ENCODE measurements at regions not wholly inside any gene's neighbourhood (a gene's known extent, or its start where the extent isn't known, plus 50 kb on each side); places are given as distances from the start of the nearest gene placed in this dataset.

DNA sequence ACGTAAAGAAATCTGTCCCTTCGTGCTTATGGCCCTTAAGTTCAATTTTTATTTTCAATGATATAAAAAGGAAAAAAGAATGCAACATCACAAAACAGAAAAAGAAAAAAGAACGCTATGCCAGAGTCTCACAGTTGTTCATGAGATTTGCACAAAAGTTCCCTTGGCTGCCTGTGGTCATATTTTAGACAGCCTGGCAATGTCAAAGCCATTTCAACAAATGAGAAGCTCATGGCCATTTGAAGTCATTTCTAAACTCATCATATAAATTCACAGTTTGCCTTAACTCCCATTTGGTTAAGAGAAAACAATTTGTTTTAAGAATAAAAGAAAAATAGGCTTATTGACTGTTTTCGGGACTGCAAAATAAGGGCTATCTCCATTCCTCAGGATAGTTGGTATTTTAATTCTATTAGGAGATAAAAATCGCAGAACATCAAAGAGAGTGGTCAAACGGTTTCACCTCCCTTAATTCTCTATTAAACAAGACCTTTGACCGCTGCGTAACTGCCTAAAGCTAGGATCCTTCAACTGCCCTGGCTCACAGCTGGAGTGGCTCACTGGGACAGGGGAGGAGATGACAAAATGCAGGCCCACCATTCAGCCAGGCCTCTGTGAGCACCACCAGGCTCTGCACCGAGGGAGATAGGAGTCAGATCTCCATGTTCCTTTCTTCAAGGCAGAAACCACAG, 119.2 kb upstream of the DAAM1 start:
- no peak for DNase-seq
- no peaks in the 10 kb centered on the region for H3K4me1 ChIP-seq (ENCODE audit: low read depth)
- H3K36me3 ChIP-seq (ENCODE audit: low read depth), result no peaks in the 10 kb centered on the region
- no peak overlapping the region for H3K4me3 ChIP-seq
- TF ChIP-seq, protein P1, sequence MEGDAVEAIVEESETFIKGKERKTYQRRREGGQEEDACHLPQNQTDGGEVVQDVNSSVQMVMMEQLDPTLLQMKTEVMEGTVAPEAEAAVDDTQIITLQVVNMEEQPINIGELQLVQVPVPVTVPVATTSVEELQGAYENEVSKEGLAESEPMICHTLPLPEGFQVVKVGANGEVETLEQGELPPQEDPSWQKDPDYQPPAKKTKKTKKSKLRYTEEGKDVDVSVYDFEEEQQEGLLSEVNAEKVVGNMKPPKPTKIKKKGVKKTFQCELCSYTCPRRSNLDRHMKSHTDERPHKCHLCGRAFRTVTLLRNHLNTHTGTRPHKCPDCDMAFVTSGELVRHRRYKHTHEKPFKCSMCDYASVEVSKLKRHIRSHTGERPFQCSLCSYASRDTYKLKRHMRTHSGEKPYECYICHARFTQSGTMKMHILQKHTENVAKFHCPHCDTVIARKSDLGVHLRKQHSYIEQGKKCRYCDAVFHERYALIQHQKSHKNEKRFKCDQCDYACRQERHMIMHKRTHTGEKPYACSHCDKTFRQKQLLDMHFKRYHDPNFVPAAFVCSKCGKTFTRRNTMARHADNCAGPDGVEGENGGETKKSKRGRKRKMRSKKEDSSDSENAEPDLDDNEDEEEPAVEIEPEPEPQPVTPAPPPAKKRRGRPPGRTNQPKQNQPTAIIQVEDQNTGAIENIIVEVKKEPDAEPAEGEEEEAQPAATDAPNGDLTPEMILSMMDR (IDR thresholded peaks at IDR 0.05), result no peak
- H3K9me3 ChIP-seq, result no peaks in the 10 kb centered on the region
- intact Hi-C loops (cut with DNase I, micrococcal nuclease), result no loop called here
- ATAC-seq, result no peak

DNA sequence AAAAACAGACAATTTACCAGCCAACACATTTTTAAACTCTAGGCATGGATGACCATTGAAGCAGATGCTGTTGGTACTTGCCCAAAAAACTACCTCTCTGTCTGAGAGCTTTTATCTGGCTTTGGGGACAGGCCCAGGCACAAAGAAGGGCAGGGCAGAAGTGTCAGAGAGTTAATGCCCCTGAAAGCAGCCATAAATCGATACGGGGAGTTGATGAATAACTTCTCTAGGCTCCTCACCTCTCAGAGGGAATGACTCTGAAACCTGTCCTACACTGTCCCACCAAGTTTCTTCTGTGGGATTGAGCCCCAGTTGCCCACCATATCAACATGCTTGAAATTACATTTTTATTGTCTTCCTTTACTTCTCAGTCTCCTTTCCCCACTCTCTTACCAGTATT, 113.0 kb upstream of the DAAM1 start:
- no peaks in the 10 kb centered on the region for H3K36me3 ChIP-seq (ENCODE audit: low read depth)
- DNase-seq, result no peak
- H3K9me3 ChIP-seq, result no peaks in the 10 kb centered on the region
- ATAC-seq, result no peak
- intact Hi-C loops (cut with DNase I, micrococcal nuclease), result no loop called here
- no peaks in the 10 kb centered on the region for H3K4me1 ChIP-seq (ENCODE audit: low read depth)
- TF ChIP-seq, protein P1 (IDR thresholded peaks at IDR 0.05), result no peak
- H3K4me3 ChIP-seq, result no peak overlapping the region

- Histone ChIP-seq H3K36me3 (ENCODE audit: low read depth) (no peaks in the 10 kb centered on the region), H3K4me1 (ENCODE audit: low read depth) (no peaks in the 10 kb centered on the region), H3K9me3 (no peaks in the 10 kb centered on the region), H3K4me3 (no peak overlapping the region)
- DNase-seq (no peak), ATAC-seq (no peak)
- TF ChIP-seq, protein P1 (IDR thresholded peaks at IDR 0.05), result no peak
- intact Hi-C loops (cut with DNase I, micrococcal nuclease), result no loop called here
Observed at GRCh38 chr14:59081720-59082119, 106.7 kb upstream of the DAAM1 start.

- Histone ChIP-seq H3K4me1 (ENCODE audit: low read depth) (no peaks in the 10 kb centered on the region), H3K9me3 (no peaks in the 10 kb centered on the region), H3K36me3 (ENCODE audit: low read depth) (no peaks in the 10 kb centered on the region), H3K4me3 (no peak overlapping the region)
- TF ChIP-seq, protein P1 (IDR thresholded peaks at IDR 0.05), result no peak
- intact Hi-C loops (cut with DNase I, micrococcal nuclease), result no loop called here
- DNase-seq (no peak), ATAC-seq (no peak)
Observed at GRCh38 chr14:59085207-59085739, 103.2 kb upstream of the DAAM1 start.

DNA sequence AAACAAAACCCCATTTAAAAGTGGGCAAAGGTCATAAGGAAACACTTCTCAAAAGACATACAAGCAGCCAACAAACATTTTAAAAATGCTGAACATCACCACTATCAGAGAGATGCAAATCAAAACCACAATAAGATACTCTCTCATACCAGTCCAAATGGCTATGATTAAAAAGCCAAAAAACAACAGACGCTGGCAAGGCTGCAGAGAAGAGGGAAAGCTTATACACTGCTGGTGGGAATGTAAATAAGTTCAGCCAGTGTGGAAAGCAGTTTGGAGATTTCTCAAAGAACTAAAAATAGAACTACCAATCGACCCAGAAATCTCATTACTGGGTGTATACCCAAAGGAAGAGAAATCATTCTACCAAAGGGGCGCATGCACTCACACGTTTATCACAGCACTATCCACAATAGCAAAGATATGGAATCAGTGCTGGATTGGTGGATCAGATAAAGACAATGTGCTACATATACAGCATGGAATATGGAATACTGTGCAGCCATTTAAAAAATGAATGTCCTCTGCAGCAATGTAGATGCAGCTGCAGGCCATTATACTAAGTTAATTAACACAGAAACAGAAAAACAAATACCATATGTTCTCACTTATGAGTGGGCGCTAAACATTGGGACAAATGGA, 102.1 kb upstream of the DAAM1 start:
- no peaks in the 10 kb centered on the region for H3K4me1 ChIP-seq (ENCODE audit: low read depth)
- DNase-seq, result no peak
- TF ChIP-seq, protein P1 (IDR thresholded peaks at IDR 0.05), result no peak
- no peak for ATAC-seq
- no peaks in the 10 kb centered on the region for H3K36me3 ChIP-seq (ENCODE audit: low read depth)
- no peaks in the 10 kb centered on the region for H3K9me3 ChIP-seq
- intact Hi-C loops (cut with DNase I, micrococcal nuclease), result no loop called here
- H3K4me3 ChIP-seq, result no peak overlapping the region

Data from mucosa of descending colon (tissue), 3 donors.